SK-N-SH (cell line): ENCODE measurements at regions not wholly inside any gene's neighbourhood (a gene's known extent, or its start where the extent isn't known, plus 50 kb on each side); places are given as distances from the start of the nearest gene placed in this dataset.

Experiments used
- CTCF ChIA-PET: fragments of 300-600, 350-600 bp; formaldehyde crosslinking; extraction: SDS; loops from one replicate; lab custom pipeline; 2021; lab: Yijun Ruan, JAX
- POLR2A ChIA-PET: fragments of 350-600 bp; sonication (Branson Sonifier 250); formaldehyde crosslinking; extraction: SDS; loops from one replicate; lab custom pipeline; 2020; ENCODE audit warnings: antibody characterized with exemption, inconsistent platforms; lab: Yijun Ruan, JAX
- DNase-seq: peaks from one replicate; pipeline ENCODE4 v3.0.0; 2012
- H2AFZ ChIP-seq: fragments of 200-600 bp; sonication (generic); 2 replicates; pipeline ENCODE4 v1.8.1; 2016; ENCODE audit warnings: antibody characterized with exemption, mild to moderate bottlenecking, low read depth
- H3F3A ChIP-seq: fragments of 200-600 bp; sonication (generic); replicated peaks from 2 replicates; pipeline ENCODE3; 2016; ENCODE audit warnings: antibody characterized with exemption, mild to moderate bottlenecking; ENCODE audit not compliant: insufficient read depth
- H3K27ac ChIP-seq, 2 experiments: fragments of 200-500 bp in 1 of 2; fragments of 200-600 bp in 1 of 2; sonication (Bioruptor generic) in 1 of 2; sonication (generic), shearing (Covaris generic) in 1 of 2; 2 replicates each; pipeline versions ENCODE4 v1.5.1 to v1.6.1; 2014 to 2016; ENCODE audit warnings: low read depth in 2 of 2, inconsistent platforms in 1 of 2, low read length in 1 of 2, mild to moderate bottlenecking in 1 of 2, mixed read lengths in 1 of 2
- H3K27me3 ChIP-seq: fragments of 200-600 bp; sonication (generic), shearing (Covaris generic); 2 replicates; pipeline ENCODE4 v1.6.1; 2016; ENCODE audit warnings: mixed run types; ENCODE audit not compliant: insufficient read depth
- H3K36me3 ChIP-seq, 2 experiments: fragments of 200-500 bp in 1 of 2; fragments of 200-600 bp in 1 of 2; sonication (Bioruptor generic) in 1 of 2; sonication (generic) in 1 of 2; replicated peaks in 1 of 2; 2 replicates each; pipeline versions ENCODE3 to v1.5.1; 2014 to 2016; ENCODE audit warnings: low read length in 1 of 2, mild to moderate bottlenecking in 1 of 2; ENCODE audit not compliant: insufficient read depth in 2 of 2, control insufficient read depth in 1 of 2
- H3K4me1 ChIP-seq, 2 experiments: fragments of 200-500 bp in 1 of 2; fragments of 200-600 bp in 1 of 2; sonication (Bioruptor generic) in 1 of 2; sonication (generic), shearing (Covaris generic) in 1 of 2; 2 replicates each; pipeline versions ENCODE4 v1.5.1 to v1.6.1; 2014 to 2016; ENCODE audit warnings: low read depth in 1 of 2, low read length in 1 of 2, mixed run types in 1 of 2; ENCODE audit not compliant: insufficient read depth in 2 of 2, control insufficient read depth in 1 of 2
- H3K4me2 ChIP-seq: fragments of 200-600 bp; sonication (generic), shearing (Covaris generic); 2 replicates; pipeline ENCODE4 v1.6.1; 2017; ENCODE audit warnings: mixed run types
- H3K4me3 ChIP-seq, 2 experiments: fragments of 200-500 bp in 1 of 2; fragments of 200-600 bp in 1 of 2; sonication (Bioruptor generic) in 1 of 2; sonication (generic), shearing (Covaris generic) in 1 of 2; 2 replicates each; pipeline versions ENCODE4 v1.5.1 to v1.8.1; 2014 to 2016; ENCODE audit warnings: low read depth in 2 of 2, inconsistent platforms in 1 of 2, low read length in 1 of 2, mild to moderate bottlenecking in 1 of 2, mixed read lengths in 1 of 2, moderate library complexity in 1 of 2
- H3K79me2 ChIP-seq: fragments of 200-600 bp; sonication (generic); 2 replicates; pipeline ENCODE4 v1.8.1; 2017; ENCODE audit warnings: mild to moderate bottlenecking; ENCODE audit not compliant: insufficient read depth
- H3K9ac ChIP-seq: fragments of 200-600 bp; sonication (generic); 2 replicates; pipeline ENCODE4 v1.6.1; 2017; ENCODE audit warnings: mixed run types
- H3K9me2 ChIP-seq: fragments of 200-600 bp; sonication (generic); 2 replicates; pipeline ENCODE4 v1.6.1; 2017; ENCODE audit warnings: mixed run types
- H3K9me3 ChIP-seq: fragments of 200-600 bp; sonication (generic); 2 replicates; pipeline ENCODE4 v1.6.1; 2017; ENCODE audit warnings: mixed run types, mild to moderate bottlenecking, moderate library complexity
- H4K20me1 ChIP-seq: fragments of 200-600 bp; sonication (generic); 2 replicates; pipeline ENCODE4 v1.6.1; 2017; ENCODE audit warnings: mild to moderate bottlenecking, mixed run types; ENCODE audit not compliant: insufficient read depth
- FOXJ3 ChIP-seq: sonication (generic); formaldehyde crosslinking; IDR thresholded peaks from 2 replicates; pipeline ENCODE4 v1.5.1; 2020; ENCODE audit warnings: mild to moderate bottlenecking, missing genetic modification reagents
- FOXM1 ChIP-seq: IDR thresholded peaks from 2 replicates; pipeline ENCODE4 v1.4.0; 2012; ENCODE audit warnings: low read depth, mild to moderate bottlenecking
- GABPA ChIP-seq: IDR thresholded peaks from 2 replicates; pipeline ENCODE4 v1.4.0; 2012; ENCODE audit warnings: low read depth, mild to moderate bottlenecking
- GATA2 ChIP-seq: sonication (generic); formaldehyde crosslinking; IDR thresholded peaks from 2 replicates; pipeline ENCODE4 v1.5.0; 2020; ENCODE audit warnings: mild to moderate bottlenecking, missing genetic modification reagents
- JUND ChIP-seq: IDR thresholded peaks from 2 replicates; pipeline ENCODE4 v1.4.0; 2012
- MEF2A ChIP-seq: IDR thresholded peaks from 2 replicates; pipeline ENCODE4 v1.4.0; 2012; ENCODE audit warnings: low read depth, borderline replicate concordance
- NFIC ChIP-seq: IDR thresholded peaks from 2 replicates; pipeline ENCODE4 v1.4.0; 2012; ENCODE audit warnings: borderline replicate concordance
- NRF1 ChIP-seq: IDR thresholded peaks from 2 replicates; pipeline ENCODE4 v1.6.1; 2012; ENCODE audit warnings: low read depth, mild to moderate bottlenecking, low read length
- PBX3 ChIP-seq: IDR thresholded peaks from 2 replicates; pipeline ENCODE4; 2012
- SMC3 ChIP-seq: IDR thresholded peaks from 2 replicates; pipeline ENCODE4 v1.6.1; 2012; ENCODE audit warnings: low read depth, low read length, improper control_type of control experiment
- USF2 ChIP-seq: fragments of 150-350 bp; IDR thresholded peaks from 2 replicates; pipeline ENCODE4 v1.6.1; 2017; ENCODE audit warnings: antibody characterized with exemption, low read length, low read depth, borderline replicate concordance
- YY1 ChIP-seq: IDR thresholded peaks from 2 replicates; pipeline ENCODE4 v1.4.0; 2012; ENCODE audit warnings: low read depth, mild to moderate bottlenecking
- ZBTB33 ChIP-seq: IDR thresholded peaks from 2 replicates; pipeline ENCODE4 v1.4.0; 2012; ENCODE audit warnings: low read depth, borderline replicate concordance
- WGBS: methylation state at CpG from one replicate; pipeline ENCODE4 v1.1.6; 2017; ENCODE audit warnings: low lambda C conversion rate; 5-methylcytosine and 5-hydroxymethylcytosine counted together
- TF ChIP-seq, protein P1 (sequence below): fragments of 200-600 bp; sonication (generic); IDR thresholded peaks from 2 replicates; pipeline ENCODE4 v1.6.1; 2017; ENCODE audit warnings: antibody characterized with exemption, mild to moderate bottlenecking, moderate library complexity
- TF ChIP-seq, protein P2 (sequence below): IDR thresholded peaks from 2 replicates; pipeline ENCODE4 v1.6.1; 2012; ENCODE audit warnings: mild to moderate bottlenecking, low read depth, low read length, moderate library complexity

DNA sequence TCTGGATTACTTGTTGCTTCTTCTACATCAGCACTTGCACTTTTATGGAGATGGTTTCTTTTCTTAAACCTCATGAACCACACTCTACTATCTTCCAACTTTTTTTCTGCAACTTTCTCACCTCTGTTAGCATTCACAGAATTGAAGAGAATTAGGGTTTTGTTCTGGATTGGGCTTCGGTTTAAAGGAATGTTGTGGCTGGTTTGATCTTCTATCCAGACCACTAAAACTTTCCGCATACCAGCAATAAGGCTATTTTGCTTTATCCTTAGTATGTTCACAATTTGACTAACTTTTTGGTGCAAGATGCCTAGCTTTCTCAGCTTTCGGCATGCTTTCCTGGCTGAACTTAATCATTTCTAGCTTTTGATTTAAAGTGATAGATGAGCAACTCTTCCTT is 666.7 kb upstream of the MIR17HG start:
- ChIA-PET CTCF (no interaction called here), POLR2A (no interaction called here)
- no peaks in the 10 kb centered on the region for H3K4me1 ChIP-seq
- WGBS: 57% methylated on average over 3 of the region's 3 CpGs
- H2AFZ ChIP-seq: no peak overlapping the region
- H3K9me3 ChIP-seq: no peaks in the 10 kb centered on the region
- no peak overlapping the region for H3K27ac ChIP-seq
- H3K27me3 ChIP-seq: no peaks in the 10 kb centered on the region
- no peak overlapping the region for H3K4me2 ChIP-seq
- H3K9me2 ChIP-seq: no peaks in the 10 kb centered on the region
- H4K20me1 ChIP-seq: no peaks in the 10 kb centered on the region
- H3F3A ChIP-seq: no peaks in the 10 kb centered on the region
- H3K9ac ChIP-seq: no peak overlapping the region
- no peaks in the 10 kb centered on the region for H3K79me2 ChIP-seq
- H3K36me3 ChIP-seq: no peaks in the 10 kb centered on the region
- DNase-seq: no peak
- H3K4me3 ChIP-seq: no peak overlapping the region
- TF ChIP-seq ZBTB33 (no peak), PBX3 (no peak), NRF1 (no peak), GABPA (no peak), JUND (no peak), FOXJ3 (no peak), USF2 (no peak), SMC3 (no peak), GATA2 (CRISPR knock-in tag) (no peak), FOXM1 (no peak)
- TF ChIP-seq, protein P1, sequence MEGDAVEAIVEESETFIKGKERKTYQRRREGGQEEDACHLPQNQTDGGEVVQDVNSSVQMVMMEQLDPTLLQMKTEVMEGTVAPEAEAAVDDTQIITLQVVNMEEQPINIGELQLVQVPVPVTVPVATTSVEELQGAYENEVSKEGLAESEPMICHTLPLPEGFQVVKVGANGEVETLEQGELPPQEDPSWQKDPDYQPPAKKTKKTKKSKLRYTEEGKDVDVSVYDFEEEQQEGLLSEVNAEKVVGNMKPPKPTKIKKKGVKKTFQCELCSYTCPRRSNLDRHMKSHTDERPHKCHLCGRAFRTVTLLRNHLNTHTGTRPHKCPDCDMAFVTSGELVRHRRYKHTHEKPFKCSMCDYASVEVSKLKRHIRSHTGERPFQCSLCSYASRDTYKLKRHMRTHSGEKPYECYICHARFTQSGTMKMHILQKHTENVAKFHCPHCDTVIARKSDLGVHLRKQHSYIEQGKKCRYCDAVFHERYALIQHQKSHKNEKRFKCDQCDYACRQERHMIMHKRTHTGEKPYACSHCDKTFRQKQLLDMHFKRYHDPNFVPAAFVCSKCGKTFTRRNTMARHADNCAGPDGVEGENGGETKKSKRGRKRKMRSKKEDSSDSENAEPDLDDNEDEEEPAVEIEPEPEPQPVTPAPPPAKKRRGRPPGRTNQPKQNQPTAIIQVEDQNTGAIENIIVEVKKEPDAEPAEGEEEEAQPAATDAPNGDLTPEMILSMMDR: no peak

- no peak overlapping the region for H2AFZ ChIP-seq
- no peaks in the 10 kb centered on the region for H3K27me3 ChIP-seq
- H3K79me2 ChIP-seq: no peaks in the 10 kb centered on the region
- no peak overlapping the region for H3K4me3 ChIP-seq
- H3K9me2 ChIP-seq: no peaks in the 10 kb centered on the region
- 77% methylated on average over 6 of the region's 6 CpGs for WGBS
- no peak overlapping the region for H3K9ac ChIP-seq
- DNase-seq: no peak
- no peaks in the 10 kb centered on the region for H3F3A ChIP-seq
- H4K20me1 ChIP-seq: no peaks in the 10 kb centered on the region
- ChIA-PET CTCF (no interaction called here), POLR2A (interaction anchor here (0.6 kb wide), 1 partner anchor 71 kb away, joined by 3 read pairs; no protein-coding TSS in a partner anchor)
- no peaks in the 10 kb centered on the region for H3K9me3 ChIP-seq
- H3K4me2 ChIP-seq: no peak overlapping the region
- no peak overlapping the region for H3K27ac ChIP-seq
- no peaks in the 10 kb centered on the region for H3K36me3 ChIP-seq
- no peaks in the 10 kb centered on the region for H3K4me1 ChIP-seq
- TF ChIP-seq MEF2A: no peak
- no peak for TF ChIP-seq SMC3
- TF ChIP-seq NFIC: no peak
- TF ChIP-seq FOXJ3: no peak
- TF ChIP-seq FOXM1: no peak
- TF ChIP-seq, protein P2, sequence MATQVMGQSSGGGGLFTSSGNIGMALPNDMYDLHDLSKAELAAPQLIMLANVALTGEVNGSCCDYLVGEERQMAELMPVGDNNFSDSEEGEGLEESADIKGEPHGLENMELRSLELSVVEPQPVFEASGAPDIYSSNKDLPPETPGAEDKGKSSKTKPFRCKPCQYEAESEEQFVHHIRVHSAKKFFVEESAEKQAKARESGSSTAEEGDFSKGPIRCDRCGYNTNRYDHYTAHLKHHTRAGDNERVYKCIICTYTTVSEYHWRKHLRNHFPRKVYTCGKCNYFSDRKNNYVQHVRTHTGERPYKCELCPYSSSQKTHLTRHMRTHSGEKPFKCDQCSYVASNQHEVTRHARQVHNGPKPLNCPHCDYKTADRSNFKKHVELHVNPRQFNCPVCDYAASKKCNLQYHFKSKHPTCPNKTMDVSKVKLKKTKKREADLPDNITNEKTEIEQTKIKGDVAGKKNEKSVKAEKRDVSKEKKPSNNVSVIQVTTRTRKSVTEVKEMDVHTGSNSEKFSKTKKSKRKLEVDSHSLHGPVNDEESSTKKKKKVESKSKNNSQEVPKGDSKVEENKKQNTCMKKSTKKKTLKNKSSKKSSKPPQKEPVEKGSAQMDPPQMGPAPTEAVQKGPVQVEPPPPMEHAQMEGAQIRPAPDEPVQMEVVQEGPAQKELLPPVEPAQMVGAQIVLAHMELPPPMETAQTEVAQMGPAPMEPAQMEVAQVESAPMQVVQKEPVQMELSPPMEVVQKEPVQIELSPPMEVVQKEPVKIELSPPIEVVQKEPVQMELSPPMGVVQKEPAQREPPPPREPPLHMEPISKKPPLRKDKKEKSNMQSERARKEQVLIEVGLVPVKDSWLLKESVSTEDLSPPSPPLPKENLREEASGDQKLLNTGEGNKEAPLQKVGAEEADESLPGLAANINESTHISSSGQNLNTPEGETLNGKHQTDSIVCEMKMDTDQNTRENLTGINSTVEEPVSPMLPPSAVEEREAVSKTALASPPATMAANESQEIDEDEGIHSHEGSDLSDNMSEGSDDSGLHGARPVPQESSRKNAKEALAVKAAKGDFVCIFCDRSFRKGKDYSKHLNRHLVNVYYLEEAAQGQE: no peak
- TF ChIP-seq GATA2 (CRISPR knock-in tag): no peak
- TF ChIP-seq YY1: no peak
- no peak for TF ChIP-seq ZBTB33
Observed at GRCh38 chr13:90683711-90684131, 663.8 kb upstream of the MIR17HG start.
